Suppressor macrophage treated with lipopolysaccharide for 1 hour (primary cell): ENCODE measurements at regions not wholly inside any gene's neighbourhood (a gene's known extent, or its start where the extent isn't known, plus 50 kb on each side); places are given as distances from the start of the nearest gene placed in this dataset.
A peak's percentile ranks its signal among the peaks of the same experiment; 100 is the strongest.

Experiments
- DNase-seq, 3 donors: peaks; one replicate each; pipeline ENCODE4 v3.0.0-alpha.2; 2020 to 2022

- no peak for DNase-seq
Observed at GRCh38 chr5:62130107-62130506, 175.9 kb upstream of the KIF2A start.

- no peak for DNase-seq
Observed at GRCh38 chr5:62132276-62132675, 173.7 kb upstream of the KIF2A start.

- DNase-seq, result no peak
Observed at GRCh38 chr5:62133426-62133825, 172.6 kb upstream of the KIF2A start.

GRCh38 chr5:62134811-62135210 lies 171.2 kb upstream of the KIF2A start:
- DNase-seq, result peak; percentile 17 to 24 (median 20)

- no peak for DNase-seq
Observed at GRCh38 chr5:62137628-62138027, 168.4 kb upstream of the KIF2A start.

GRCh38 chr5:62138607-62139006 lies 167.4 kb upstream of the KIF2A start:
- DNase-seq, result no peak

- no peak for DNase-seq
Observed at GRCh38 chr5:62139741-62140140, 166.3 kb upstream of the KIF2A start.

GRCh38 chr5:62142351-62142750 lies 163.7 kb upstream of the KIF2A start:
- no peak for DNase-seq

GRCh38 chr5:62143268-62144229 lies 162.5 kb upstream of the KIF2A start:
- DNase-seq, result peak; percentile 26 to 40 (median 32)

GRCh38 chr5:62144401-62145022 lies 161.5 kb upstream of the KIF2A start:
- no peak for DNase-seq

GRCh38 chr5:62149879-62150278 lies 156.1 kb upstream of the KIF2A start:
- DNase-seq, result no peak

GRCh38 chr5:62152394-62153087 lies 153.5 kb upstream of the KIF2A start:
- DNase-seq, result no peak

GRCh38 chr5:62154758-62155157 lies 151.2 kb upstream of the KIF2A start:
- no peak for DNase-seq

GRCh38 chr5:62155988-62156387 lies 150.0 kb upstream of the KIF2A start:
- no peak for DNase-seq

GRCh38 chr5:62167561-62168057 lies 138.4 kb upstream of the KIF2A start:
- DNase-seq, result no peak

GRCh38 chr5:62168506-62169281 lies 137.3 kb upstream of the KIF2A start:
- no peak for DNase-seq

- no peak for DNase-seq
Observed at GRCh38 chr5:62178258-62178657, 127.7 kb upstream of the KIF2A start.

- no peak for DNase-seq
Observed at GRCh38 chr5:62182802-62183201, 123.2 kb upstream of the KIF2A start.

- DNase-seq, result no peak
Observed at GRCh38 chr5:62183727-62184126, 122.3 kb upstream of the KIF2A start.

- no peak for DNase-seq
Observed at GRCh38 chr5:62184444-62184843, 121.6 kb upstream of the KIF2A start.

- no peak for DNase-seq
Observed at GRCh38 chr5:62190173-62190572, 115.8 kb upstream of the KIF2A start.

GRCh38 chr5:62190931-62191330 lies 115.1 kb upstream of the KIF2A start:
- no peak for DNase-seq

- DNase-seq, result no peak
Observed at GRCh38 chr5:62192958-62193357, 113.0 kb upstream of the KIF2A start.
